ENCODE measurements at regions not wholly inside any gene's neighbourhood (a gene's known extent, or its start where the extent isn't known, plus 50 kb on each side); places are given as distances from the start of the nearest gene placed in this dataset.

DNA sequence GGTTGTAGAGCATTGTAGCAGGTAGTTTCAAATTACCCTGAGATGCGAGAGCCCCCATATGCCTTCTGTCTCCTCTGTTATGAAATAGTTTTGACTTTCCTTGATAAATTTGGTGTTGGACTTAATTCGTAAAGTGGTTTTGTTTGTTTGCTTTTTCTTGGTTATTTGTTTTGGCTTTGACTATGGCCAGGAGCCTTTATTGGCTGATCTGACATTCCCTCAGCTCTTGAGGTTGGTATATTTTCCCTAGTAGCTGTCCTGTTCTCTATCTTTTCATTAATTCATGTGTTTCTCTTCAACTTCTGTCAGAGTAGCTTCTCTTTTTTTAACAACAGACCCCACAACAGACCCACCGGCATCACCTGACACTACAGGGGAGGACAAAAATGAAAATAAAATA is 457.4 kb upstream of the MANEA start:
- H4K5ac ChIP-seq (ENCODE audit: insufficient read length, low read depth, low read length): no peak overlapping the region
- no peak overlapping the region for H3K4ac ChIP-seq (ENCODE audit: low read depth, low read length)
- no peaks in the 10 kb centered on the region for H3K23me2 ChIP-seq (ENCODE audit: insufficient read length, low read depth, low read length, poor library complexity, severe bottlenecking)
- no CpG with 5 or more reads among the region's 3 CpGs for WGBS (ENCODE audit: extremely low coverage, insufficient read length, low lambda C conversion rate)
- H3K79me1 ChIP-seq (ENCODE audit: insufficient read depth, low read depth, low read length, poor library complexity, severe bottlenecking): no peaks in the 10 kb centered on the region
- Mint-ChIP-seq H3K27ac (no peak overlapping the region), H3K36me3 (ENCODE audit: insufficient read depth in 1 of 3, low read depth in 3 of 3) (no peaks in the 10 kb centered on the region), H3K27me3 (ENCODE audit: low read depth) (no peaks in the 10 kb centered on the region), H3K9me3 (no peaks in the 10 kb centered on the region), H3K4me3 (no peak overlapping the region), H3K4me1 (no peaks in the 10 kb centered on the region)
- no peaks in the 10 kb centered on the region for H3K9me3 ChIP-seq (ENCODE audit: control insufficient read depth, low read depth, low read length)
- H3K4me1 ChIP-seq (ENCODE audit: insufficient read depth, low read length): no peaks in the 10 kb centered on the region
- no peak overlapping the region for H2BK120ac ChIP-seq (ENCODE audit: low read depth, low read length, poor library complexity, severe bottlenecking)
- TF ChIP-seq, protein P1, sequence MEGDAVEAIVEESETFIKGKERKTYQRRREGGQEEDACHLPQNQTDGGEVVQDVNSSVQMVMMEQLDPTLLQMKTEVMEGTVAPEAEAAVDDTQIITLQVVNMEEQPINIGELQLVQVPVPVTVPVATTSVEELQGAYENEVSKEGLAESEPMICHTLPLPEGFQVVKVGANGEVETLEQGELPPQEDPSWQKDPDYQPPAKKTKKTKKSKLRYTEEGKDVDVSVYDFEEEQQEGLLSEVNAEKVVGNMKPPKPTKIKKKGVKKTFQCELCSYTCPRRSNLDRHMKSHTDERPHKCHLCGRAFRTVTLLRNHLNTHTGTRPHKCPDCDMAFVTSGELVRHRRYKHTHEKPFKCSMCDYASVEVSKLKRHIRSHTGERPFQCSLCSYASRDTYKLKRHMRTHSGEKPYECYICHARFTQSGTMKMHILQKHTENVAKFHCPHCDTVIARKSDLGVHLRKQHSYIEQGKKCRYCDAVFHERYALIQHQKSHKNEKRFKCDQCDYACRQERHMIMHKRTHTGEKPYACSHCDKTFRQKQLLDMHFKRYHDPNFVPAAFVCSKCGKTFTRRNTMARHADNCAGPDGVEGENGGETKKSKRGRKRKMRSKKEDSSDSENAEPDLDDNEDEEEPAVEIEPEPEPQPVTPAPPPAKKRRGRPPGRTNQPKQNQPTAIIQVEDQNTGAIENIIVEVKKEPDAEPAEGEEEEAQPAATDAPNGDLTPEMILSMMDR (conservative IDR thresholded peaks at IDR 0.05): no peak
- H2AFZ ChIP-seq (ENCODE audit: low read length): no peak overlapping the region
- no peak overlapping the region for H3K4me2 ChIP-seq (ENCODE audit: insufficient read depth, insufficient read length, low read length)
- H3K23ac ChIP-seq (ENCODE audit: insufficient read length, low read depth, low read length): no peak overlapping the region
- no peak overlapping the region for H3K27ac ChIP-seq (ENCODE audit: insufficient read length, low read depth, low read length)
- no peak overlapping the region for H3K9ac ChIP-seq (ENCODE audit: extremely low read depth, insufficient read length, low read length)
- H2BK12ac ChIP-seq (ENCODE audit: insufficient read length, low read depth, low read length): no peak overlapping the region
- H3K79me2 ChIP-seq (ENCODE audit: insufficient read depth, low read length): no peaks in the 10 kb centered on the region
- no peak overlapping the region for H2AK5ac ChIP-seq (ENCODE audit: insufficient read length, low read length)
- no peak overlapping the region for H3K18ac ChIP-seq (ENCODE audit: insufficient read length, low read depth, low read length)
- H3K27me3 ChIP-seq (ENCODE audit: insufficient read depth, low read length): no peaks in the 10 kb centered on the region
- DNase-seq: no peak
- no peak overlapping the region for H3K14ac ChIP-seq (ENCODE audit: insufficient read depth, low read length)
- H3T11ph ChIP-seq (ENCODE audit: low read length): no peak overlapping the region
- no peak overlapping the region for H4K91ac ChIP-seq (ENCODE audit: insufficient read length, low read depth, low read length)
- no peak overlapping the region for H4K8ac ChIP-seq (replicated peaks; ENCODE audit: insufficient read length, low read depth, low read length)
- H2BK5ac ChIP-seq (ENCODE audit: insufficient read length, low read length): no peak overlapping the region
- no peak overlapping the region for H3K56ac ChIP-seq (ENCODE audit: insufficient read length, low read depth, low read length)
- no peak overlapping the region for H2BK15ac ChIP-seq (ENCODE audit: low read depth, low read length)
- no peak overlapping the region for H2BK20ac ChIP-seq (ENCODE audit: low read depth, low read length, poor library complexity, severe bottlenecking)
- no peaks in the 10 kb centered on the region for H4K20me1 ChIP-seq (ENCODE audit: control insufficient read depth, insufficient read depth, insufficient read length)

All from H9 (cell line).